K562 (cell line): ENCODE measurements at regions not wholly inside any gene's neighbourhood (a gene's known extent, or its start where the extent isn't known, plus 50 kb on each side); places are given as distances from the start of the nearest gene placed in this dataset.

Experiments
- CEBPZ ChIP-seq: fragments of 150-350 bp; IDR thresholded peaks from 2 replicates; pipeline ENCODE4 v1.6.1; 2014; ENCODE audit warnings: low read depth, mild to moderate bottlenecking, low read length, borderline replicate concordance
- HIVEP1 ChIP-seq: fragments of 250-450 bp; sonication (Bioruptor Pico); IDR thresholded peaks from 2 replicates; pipeline ENCODE4 v1.4.0; 2020; ENCODE audit warnings: mild to moderate bottlenecking
- ZNF133 ChIP-seq: fragments of 250-450 bp; sonication (Bioruptor Pico); IDR thresholded peaks from 2 replicates; pipeline ENCODE4 v1.4.0; 2020; ENCODE audit warnings: mild to moderate bottlenecking
- ZNF316 ChIP-seq: fragments of 450-650 bp; IDR thresholded peaks from 2 replicates; pipeline ENCODE4 v1.6.1; 2016
- ZNF551 ChIP-seq: fragments of 250-450 bp; sonication (Bioruptor Pico); IDR thresholded peaks from 2 replicates; pipeline ENCODE4 v1.5.0; 2021; ENCODE audit warnings: mild to moderate bottlenecking, moderate library complexity
- TF ChIP-seq, protein P1 (sequence below): IDR thresholded peaks from 2 replicates; pipeline ENCODE4 v1.6.1; 2016; ENCODE audit warnings: missing genetic modification characterization, missing compliant biosample characterization
- TF ChIP-seq, protein P2 (sequence below), 3 experiments: IDR thresholded peaks in 2 of 3; conservative IDR thresholded peaks in 1 of 3; 2 replicates each; pipeline ENCODE4 v1.5.1; 2011 to 2012; ENCODE audit warnings: low read length in 3 of 3, mild to moderate bottlenecking in 3 of 3, control low read depth in 2 of 3, improper control_type of control experiment in 1 of 3, inconsistent platforms in 1 of 3, low read depth in 1 of 3, mixed read lengths in 1 of 3, moderate library complexity in 1 of 3; ENCODE audit not compliant: insufficient read depth in 2 of 3
- TF ChIP-seq, protein P3 (sequence below): fragments of 450-650 bp; IDR thresholded peaks from 2 replicates; pipeline ENCODE4 v1.6.1; 2016; ENCODE audit warnings: antibody characterized with exemption

GRCh38 chr3:115475178-115476041 is 147.9 kb upstream of the GAP43 start:
- TF ChIP-seq, protein P1, sequence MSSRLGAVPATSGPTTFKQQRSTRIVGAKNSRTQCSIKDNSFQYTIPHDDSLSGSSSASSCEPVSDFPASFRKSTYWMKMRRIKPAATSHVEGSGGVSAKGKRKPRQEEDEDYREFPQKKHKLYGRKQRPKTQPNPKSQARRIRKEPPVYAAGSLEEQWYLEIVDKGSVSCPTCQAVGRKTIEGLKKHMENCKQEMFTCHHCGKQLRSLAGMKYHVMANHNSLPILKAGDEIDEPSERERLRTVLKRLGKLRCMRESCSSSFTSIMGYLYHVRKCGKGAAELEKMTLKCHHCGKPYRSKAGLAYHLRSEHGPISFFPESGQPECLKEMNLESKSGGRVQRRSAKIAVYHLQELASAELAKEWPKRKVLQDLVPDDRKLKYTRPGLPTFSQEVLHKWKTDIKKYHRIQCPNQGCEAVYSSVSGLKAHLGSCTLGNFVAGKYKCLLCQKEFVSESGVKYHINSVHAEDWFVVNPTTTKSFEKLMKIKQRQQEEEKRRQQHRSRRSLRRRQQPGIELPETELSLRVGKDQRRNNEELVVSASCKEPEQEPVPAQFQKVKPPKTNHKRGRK = no peak
- TF ChIP-seq ZNF316 (no peak), ZNF133 (CRISPR knock-in tag) (no peak), HIVEP1 (no peak), ZNF551 (CRISPR knock-in tag) (no peak), CEBPZ (no peak)
- TF ChIP-seq, protein P2, sequence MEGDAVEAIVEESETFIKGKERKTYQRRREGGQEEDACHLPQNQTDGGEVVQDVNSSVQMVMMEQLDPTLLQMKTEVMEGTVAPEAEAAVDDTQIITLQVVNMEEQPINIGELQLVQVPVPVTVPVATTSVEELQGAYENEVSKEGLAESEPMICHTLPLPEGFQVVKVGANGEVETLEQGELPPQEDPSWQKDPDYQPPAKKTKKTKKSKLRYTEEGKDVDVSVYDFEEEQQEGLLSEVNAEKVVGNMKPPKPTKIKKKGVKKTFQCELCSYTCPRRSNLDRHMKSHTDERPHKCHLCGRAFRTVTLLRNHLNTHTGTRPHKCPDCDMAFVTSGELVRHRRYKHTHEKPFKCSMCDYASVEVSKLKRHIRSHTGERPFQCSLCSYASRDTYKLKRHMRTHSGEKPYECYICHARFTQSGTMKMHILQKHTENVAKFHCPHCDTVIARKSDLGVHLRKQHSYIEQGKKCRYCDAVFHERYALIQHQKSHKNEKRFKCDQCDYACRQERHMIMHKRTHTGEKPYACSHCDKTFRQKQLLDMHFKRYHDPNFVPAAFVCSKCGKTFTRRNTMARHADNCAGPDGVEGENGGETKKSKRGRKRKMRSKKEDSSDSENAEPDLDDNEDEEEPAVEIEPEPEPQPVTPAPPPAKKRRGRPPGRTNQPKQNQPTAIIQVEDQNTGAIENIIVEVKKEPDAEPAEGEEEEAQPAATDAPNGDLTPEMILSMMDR (IDR thresholded peaks at IDR 0.05 in 2 of 3, conservative IDR thresholded peaks at IDR 0.05 in 1 of 3; ENCODE audit: insufficient read depth in 2 of 3, low read depth in 1 of 3, low read length in 3 of 3) = no peak
- TF ChIP-seq, protein P3, sequence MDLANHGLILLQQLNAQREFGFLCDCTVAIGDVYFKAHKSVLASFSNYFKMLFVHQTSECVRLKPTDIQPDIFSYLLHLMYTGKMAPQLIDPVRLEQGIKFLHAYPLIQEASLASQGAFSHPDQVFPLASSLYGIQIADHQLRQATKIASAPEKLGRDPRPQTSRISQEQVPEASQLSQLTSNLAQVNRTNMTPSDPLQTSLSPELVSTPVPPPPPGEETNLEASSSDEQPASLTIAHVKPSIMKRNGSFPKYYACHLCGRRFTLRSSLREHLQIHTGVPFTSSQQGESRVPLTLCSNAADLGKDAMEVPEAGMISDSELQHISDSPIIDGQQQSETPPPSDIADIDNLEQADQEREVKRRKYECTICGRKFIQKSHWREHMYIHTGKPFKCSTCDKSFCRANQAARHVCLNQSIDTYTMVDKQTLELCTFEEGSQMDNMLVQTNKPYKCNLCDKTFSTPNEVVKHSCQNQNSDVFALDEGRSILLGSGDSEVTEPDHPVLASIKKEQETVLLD = no peak
